NCI-H2107 (cell line): ENCODE measurements at regions not wholly inside any gene's neighbourhood (a gene's known extent, or its start where the extent isn't known, plus 50 kb on each side); places are given as distances from the start of the nearest gene placed in this dataset.

ENCODE experiments used
- DNase-seq: peaks from one replicate; lab custom pipeline; 2025; lab: John Stamatoyannopoulos, UW

- no peak for DNase-seq
Measured at GRCh38 chr13:22311734-22312404, 641.0 kb downstream of the FGF9 start.

DNA sequence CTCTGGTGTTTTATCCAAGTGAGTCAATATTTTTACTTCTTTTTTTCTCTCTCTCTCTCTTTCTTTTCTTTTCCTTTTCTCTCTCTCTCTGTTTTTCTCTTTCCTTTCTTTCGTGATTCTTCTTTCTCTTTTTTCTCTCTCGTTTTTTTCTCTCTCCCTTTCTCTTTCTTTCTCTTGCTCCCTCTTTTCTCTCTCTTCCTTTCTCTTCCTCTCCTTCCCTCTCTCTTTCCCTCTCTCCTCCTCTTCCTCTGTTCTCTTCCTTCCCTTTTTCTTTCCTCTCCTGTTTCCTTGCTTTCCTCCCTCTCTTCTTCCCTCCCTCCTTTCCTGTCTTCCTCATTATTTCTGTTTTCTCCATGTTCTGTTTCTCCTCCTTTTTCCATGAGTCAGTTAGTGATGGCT lies 641.5 kb downstream of the FGF9 start:
- no peak for DNase-seq

- DNase-seq = no peak
Measured at GRCh38 chr13:22316494-22317025, 645.7 kb downstream of the FGF9 start.

GRCh38 chr13:22320991-22321390 lies 650.1 kb downstream of the FGF9 start:
- DNase-seq = no peak

GRCh38 chr13:22325761-22326160 lies 654.9 kb downstream of the FGF9 start:
- DNase-seq = no peak

DNA sequence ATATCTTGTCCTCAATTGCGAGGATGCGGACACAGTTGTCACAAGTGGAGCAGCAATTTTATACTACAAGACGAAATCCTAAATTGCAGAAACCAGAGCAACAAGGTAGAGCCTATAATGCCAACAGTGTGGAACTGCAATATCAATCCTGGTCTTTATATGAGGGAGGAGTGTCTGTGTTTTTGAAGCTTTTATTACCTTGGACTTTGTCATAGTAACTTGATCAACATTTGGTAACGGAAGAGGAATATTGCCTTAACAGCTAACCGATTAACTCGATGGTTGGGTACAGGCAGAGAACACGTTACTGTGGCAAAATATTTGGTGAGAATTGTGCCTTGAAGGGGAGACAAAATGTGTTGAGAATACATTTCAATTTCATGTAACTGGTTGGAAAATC lies 661.5 kb downstream of the FGF9 start:
- DNase-seq = no peak

- no peak for DNase-seq
Measured at GRCh38 chr13:22336460-22336859, 665.6 kb downstream of the FGF9 start.

DNA sequence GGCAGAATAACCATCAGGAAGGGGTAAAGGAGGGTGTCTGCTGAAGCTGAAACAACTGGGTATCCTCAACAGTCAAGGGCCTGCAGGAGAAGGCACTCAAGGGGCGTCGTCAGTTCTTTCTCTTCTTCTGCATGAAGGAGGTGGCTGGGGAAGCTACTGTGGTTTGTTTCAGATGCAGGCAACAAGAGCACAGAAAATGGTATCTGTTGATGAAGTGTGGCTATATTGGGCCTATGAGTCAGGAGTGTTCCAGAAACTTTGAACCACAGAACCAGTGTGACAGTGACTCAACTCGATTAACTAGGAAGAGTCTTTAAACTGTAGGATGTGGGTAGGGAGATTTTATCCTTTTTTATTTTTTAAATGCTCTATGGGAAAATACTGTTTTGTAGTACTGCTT lies 686.3 kb downstream of the FGF9 start:
- no peak for DNase-seq

DNA sequence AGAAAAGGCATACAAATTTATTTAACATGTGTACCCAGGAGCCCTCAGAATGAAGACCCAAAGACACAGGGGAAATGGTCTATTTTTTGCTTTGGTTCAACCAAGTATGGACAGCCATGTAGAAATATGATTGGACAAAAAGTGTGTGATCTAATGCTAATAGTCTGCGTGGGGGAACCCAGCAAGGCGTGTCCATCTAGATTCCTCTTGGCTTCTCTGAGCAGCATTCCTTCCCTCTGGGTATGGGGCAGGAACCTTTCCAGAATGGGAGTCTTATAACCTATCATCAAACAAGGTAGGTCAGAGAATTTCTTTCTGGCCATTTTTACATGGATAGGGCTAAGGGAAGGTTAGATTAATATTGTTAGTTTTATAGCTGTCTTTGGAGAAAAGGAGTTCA lies 698.2 kb downstream of the FGF9 start:
- DNase-seq = no peak

- no peak for DNase-seq
Measured at GRCh38 chr13:22369840-22370239, 699.0 kb downstream of the FGF9 start.

DNA sequence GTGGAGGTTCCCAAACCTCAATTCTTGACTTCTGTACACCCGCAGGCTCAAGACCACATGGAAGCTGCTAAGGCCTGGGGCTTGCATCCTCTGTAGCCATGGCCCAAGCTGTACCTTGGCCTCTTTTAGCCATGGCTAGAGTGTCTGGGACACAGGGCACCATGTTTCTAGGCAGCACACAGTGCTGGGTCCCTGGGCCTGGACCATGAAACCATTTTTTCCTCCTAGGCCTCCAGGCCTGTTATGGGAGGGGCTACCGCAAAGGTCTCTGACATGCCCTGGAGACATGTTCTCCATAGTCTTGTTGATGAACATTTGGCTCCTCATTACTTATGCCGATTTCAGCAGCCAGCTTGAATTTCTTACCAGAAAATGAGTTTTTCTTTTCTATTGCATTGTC lies 701.4 kb downstream of the FGF9 start:
- DNase-seq = no peak

DNA sequence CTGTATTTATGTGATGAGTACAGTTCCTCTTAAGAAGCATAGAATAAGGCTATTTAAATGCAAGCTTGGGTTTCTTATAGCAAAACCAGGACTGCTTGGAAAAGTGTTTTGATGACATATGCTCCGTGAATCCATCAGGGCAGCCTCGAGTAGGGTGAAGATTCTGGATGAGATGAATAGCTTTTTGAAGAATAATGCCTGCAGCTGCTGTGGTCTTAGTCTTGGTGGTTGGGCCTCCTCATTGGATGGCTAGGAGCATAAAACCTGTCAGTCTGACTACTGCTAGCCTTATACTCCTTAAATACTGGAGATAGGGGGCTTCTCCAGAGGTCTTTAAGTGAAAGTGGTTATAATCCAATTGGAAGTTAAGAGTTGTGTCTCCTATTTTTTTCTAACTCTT lies 704.3 kb downstream of the FGF9 start:
- DNase-seq = no peak

DNA sequence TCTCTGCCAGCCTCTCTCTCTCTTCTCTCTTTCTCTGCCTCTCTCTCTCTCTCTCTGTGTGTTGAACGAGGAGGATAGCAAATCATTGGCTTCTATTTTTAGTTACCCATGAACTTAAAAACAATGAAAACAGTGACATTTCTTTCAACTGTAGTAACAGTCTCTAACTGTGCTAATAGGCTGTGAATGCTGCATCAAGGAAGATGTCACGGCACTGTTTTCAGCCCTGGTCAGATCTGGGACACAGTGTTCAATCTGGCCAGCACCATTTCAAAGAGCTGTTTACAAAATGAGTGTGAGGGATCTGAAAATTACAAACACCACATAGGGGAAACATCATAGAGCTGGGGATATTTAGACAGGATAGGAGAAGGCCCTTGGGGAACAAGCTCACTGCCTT lies 717.0 kb downstream of the FGF9 start:
- DNase-seq = no peak

GRCh38 chr13:22399801-22400420 lies 729.0 kb downstream of the FGF9 start:
- no peak for DNase-seq

- DNase-seq = no peak
Measured at GRCh38 chr13:22402682-22403081, 731.8 kb downstream of the FGF9 start.

- no peak for DNase-seq
Measured at GRCh38 chr13:22403144-22403543, 732.3 kb downstream of the FGF9 start.

- no peak for DNase-seq
Measured at GRCh38 chr13:22405891-22406290, 735.0 kb downstream of the FGF9 start.

DNA sequence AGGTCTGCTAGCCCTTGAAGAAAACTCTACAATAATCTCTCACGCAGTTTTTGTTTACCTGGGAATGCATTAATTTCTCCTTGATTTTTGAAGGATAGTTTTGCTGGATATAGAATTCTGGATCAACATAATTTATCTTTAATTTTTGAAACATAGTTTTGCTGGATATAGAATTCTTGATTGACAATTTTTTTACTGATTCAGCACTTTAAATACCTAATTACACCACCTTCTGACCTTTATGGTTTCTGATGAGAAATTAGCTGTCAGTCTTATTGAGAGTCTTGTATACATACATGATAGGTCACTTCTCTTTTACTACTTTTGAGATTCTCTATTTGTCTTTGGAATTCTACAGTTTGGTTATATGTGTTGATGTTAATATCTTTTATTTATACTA lies 741.6 kb downstream of the FGF9 start:
- no peak for DNase-seq

DNA sequence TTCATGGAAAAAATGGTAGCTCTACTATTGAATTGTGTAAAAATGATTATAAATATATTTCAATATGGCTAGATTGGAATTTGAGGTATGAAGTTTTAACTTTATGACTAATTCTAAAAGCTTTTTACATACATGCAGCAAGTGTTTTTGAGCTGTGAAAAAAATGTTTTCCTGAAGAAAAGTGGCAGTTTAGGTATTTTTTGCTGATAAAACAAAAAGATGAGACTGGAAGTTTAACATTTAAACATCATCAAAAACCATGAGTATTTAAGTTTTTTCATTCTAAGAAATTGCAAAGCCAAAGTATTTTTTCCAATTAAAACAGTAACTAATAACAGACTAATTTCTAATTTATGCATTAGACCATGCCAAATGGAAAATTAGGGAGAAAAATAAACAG lies 751.1 kb downstream of the FGF9 start:
- no peak for DNase-seq

- DNase-seq = no peak
Measured at GRCh38 chr13:22422712-22423111, 751.8 kb downstream of the FGF9 start.

DNA sequence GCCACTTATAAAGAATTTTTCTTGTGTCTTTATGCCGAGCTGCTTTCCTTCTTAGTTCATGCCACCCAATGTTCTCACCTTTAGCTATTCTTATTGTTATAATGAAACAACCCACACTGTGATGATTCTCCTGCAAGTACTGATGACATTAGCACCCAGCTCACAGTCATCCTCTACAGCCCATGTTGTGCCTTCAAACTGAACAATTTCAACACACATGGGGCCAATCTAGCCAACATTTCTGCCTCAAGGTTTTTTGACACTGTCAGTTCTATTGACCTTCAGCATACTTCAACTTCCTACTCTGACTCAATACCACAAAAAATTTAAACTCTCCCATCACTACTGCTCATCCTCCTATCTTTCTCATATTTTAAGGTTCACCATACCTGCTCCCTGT lies 752.4 kb downstream of the FGF9 start:
- DNase-seq = no peak

GRCh38 chr13:22425087-22425486 lies 754.2 kb downstream of the FGF9 start:
- no peak for DNase-seq

DNA sequence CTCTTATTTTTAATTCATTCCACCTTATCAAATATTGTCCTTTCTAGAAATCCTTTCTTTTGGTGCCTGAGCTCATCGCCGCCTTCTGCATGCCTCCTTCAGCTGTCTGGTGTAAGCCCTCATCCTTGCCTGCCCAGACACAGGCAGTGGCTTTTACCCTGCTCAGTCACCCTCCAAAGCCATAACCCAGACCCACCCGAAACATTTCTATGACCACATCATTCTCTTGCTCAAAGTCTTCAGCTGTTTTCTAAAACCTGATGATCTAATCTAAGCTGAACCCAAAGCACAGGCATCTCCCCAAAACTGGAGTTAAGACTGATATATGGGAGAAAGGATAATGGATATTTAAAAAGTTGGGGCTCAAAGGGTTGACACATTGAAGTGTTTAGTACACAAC lies 753.7 kb upstream of the SGCG start:
- DNase-seq = no peak

DNA sequence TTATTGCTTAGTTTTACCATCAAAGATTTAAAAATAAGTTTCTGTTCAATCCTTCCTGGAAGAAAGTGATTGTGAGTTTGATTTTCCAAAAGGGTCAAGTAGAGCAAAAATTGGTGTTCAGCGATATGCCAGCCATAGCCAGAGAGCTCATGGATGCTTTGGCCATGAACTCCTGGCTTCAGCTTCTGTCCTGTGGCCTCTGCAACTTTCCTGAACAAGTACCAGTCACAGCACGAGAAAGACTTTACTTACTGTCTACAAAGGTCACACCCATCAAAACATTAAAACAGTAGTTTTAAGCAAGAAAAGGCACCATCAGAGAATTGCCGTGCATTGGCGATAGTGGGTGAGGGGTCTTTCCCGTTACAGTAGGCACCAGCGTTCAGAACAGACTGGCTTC lies 753.0 kb upstream of the SGCG start:
- DNase-seq = no peak
